ENCODE measurements at regions not wholly inside any gene's neighbourhood (a gene's known extent, or its start where the extent isn't known, plus 50 kb on each side); places are given as distances from the start of the nearest gene placed in this dataset.
"Not testable (repeated sequence)": the region's sequence is repeated elsewhere in the genome, so short reads cannot be mapped to it uniquely, and the experiment has no call there.

- TF ChIP-seq REST (IDR thresholded peaks at IDR 0.05; ENCODE audit: insufficient replicate concordance, low read depth) (no peak), GABPA (IDR thresholded peaks at IDR 0.05; ENCODE audit: low read depth) (no peak), CTCF (IDR thresholded peaks at IDR 0.05; ENCODE audit: insufficient read depth, low read length) (no peak), POLR2AphosphoS5 (IDR thresholded peaks at IDR 0.05; ENCODE audit: low read depth) (no peak), SPI1 (IDR thresholded peaks at IDR 0.05; ENCODE audit: borderline replicate concordance, low read depth) (no peak)
- Histone ChIP-seq H3K27me3 (ENCODE audit: insufficient read depth, poor library complexity, severe bottlenecking) (no peaks in the 10 kb centered on the region), H3K27ac (replicated peaks) (no peak overlapping the region), H3K4me3 (replicated peaks; ENCODE audit: insufficient read depth, low read length) (no peak overlapping the region)
- DNase-seq (ENCODE audit: low read depth in 1 of 2, low spot score in 1 of 2) = no peak
Measured at GRCh38 chr14:97120204-97120603, 323.0 kb downstream of the VRK1 start.

GRCh38 chr14:97120611-97121031, 323.4 kb downstream of the VRK1 start:
- Histone ChIP-seq H3K27me3 (ENCODE audit: insufficient read depth, poor library complexity, severe bottlenecking) (no peaks in the 10 kb centered on the region), H3K4me3 (replicated peaks; ENCODE audit: insufficient read depth, low read length) (no peak overlapping the region), H3K27ac (replicated peaks) (no peak overlapping the region)
- no peak for TF ChIP-seq CTCF (IDR thresholded peaks at IDR 0.05; ENCODE audit: insufficient read depth, low read length)
- no peak for TF ChIP-seq SPI1 (IDR thresholded peaks at IDR 0.05; ENCODE audit: borderline replicate concordance, low read depth)
- no peak for TF ChIP-seq REST (IDR thresholded peaks at IDR 0.05; ENCODE audit: insufficient replicate concordance, low read depth)
- TF ChIP-seq GABPA (IDR thresholded peaks at IDR 0.05; ENCODE audit: low read depth) = no peak
- TF ChIP-seq POLR2AphosphoS5 (IDR thresholded peaks at IDR 0.05; ENCODE audit: low read depth) = no peak
- no peak for DNase-seq (ENCODE audit: low read depth in 1 of 2, low spot score in 1 of 2)

- TF ChIP-seq POLR2AphosphoS5 (IDR thresholded peaks at IDR 0.05; ENCODE audit: low read depth) = no peak
- no peak for TF ChIP-seq CTCF (IDR thresholded peaks at IDR 0.05; ENCODE audit: insufficient read depth, low read length)
- no peak for TF ChIP-seq GABPA (IDR thresholded peaks at IDR 0.05; ENCODE audit: low read depth)
- TF ChIP-seq REST (IDR thresholded peaks at IDR 0.05; ENCODE audit: insufficient replicate concordance, low read depth) = no peak
- TF ChIP-seq SPI1 (IDR thresholded peaks at IDR 0.05; ENCODE audit: borderline replicate concordance, low read depth) = no peak
- no peak for DNase-seq (ENCODE audit: low read depth in 1 of 2, low spot score in 1 of 2)
- Histone ChIP-seq H3K4me3 (replicated peaks; ENCODE audit: insufficient read depth, low read length) (no peak overlapping the region), H3K27ac (replicated peaks) (no peak overlapping the region), H3K27me3 (ENCODE audit: insufficient read depth, poor library complexity, severe bottlenecking) (no peaks in the 10 kb centered on the region)
Measured at GRCh38 chr14:97129639-97130038, 332.5 kb downstream of the VRK1 start.

- not testable (repeated sequence) for H3K27me3 ChIP-seq (ENCODE audit: insufficient read depth, poor library complexity, severe bottlenecking); H3K27ac ChIP-seq (replicated peaks); H3K4me3 ChIP-seq (replicated peaks; ENCODE audit: insufficient read depth, low read length); DNase-seq (ENCODE audit: low read depth in 1 of 2, low spot score in 1 of 2)
Measured at GRCh38 chr14:97135847-97136246, 338.7 kb downstream of the VRK1 start.
